Heart left ventricle (tissue), 13 donors: ENCODE measurements at regions not wholly inside any gene's neighbourhood (a gene's known extent, or its start where the extent isn't known, plus 50 kb on each side); places are given as distances from the start of the nearest gene placed in this dataset.
"Not testable (repeated sequence)": the region's sequence is repeated elsewhere in the genome, so short reads cannot be mapped to it uniquely, and the experiment has no call there.

Experiments
- CTCF ChIP-seq, 12 donors: fragments of 200-600 bp; sonication (generic) in 4 of 12; IDR thresholded peaks; one replicate each; pipeline versions ENCODE4 v1.5.0 to v1.8.0; 2018 to 2022; ENCODE audit warnings: antibody characterized with exemption in 12 of 12, mild to moderate bottlenecking in 5 of 12
- POLR2A ChIP-seq, 2 donors: fragments of 450-650 bp; IDR thresholded peaks; one replicate each; pipeline ENCODE4 v1.6.1; 2017; ENCODE audit warnings: antibody characterized with exemption in 2 of 2, mild to moderate bottlenecking in 2 of 2, moderate library complexity in 2 of 2
- donor health status: ischemic (EF 13 %, LVEDD 7.1; RV severe dilation, severe dysfunction).
- donor health status: DM: no; HTN: yes; CAD: no.
- donor health status: DM: no; HTN: no; CAD: no.
- donor health status: ischemic (EF 25% LVEDD 6.9; RV normal size, moderate dysfunction).
- donor health status: ischemic (EF 25% LVEDD 5.7; RV mildly dilated, moderate dysfunction).
- donor health status: ischemic (EF 35%, LVEDD 5.7; RV mildly dilated, moderate dysfunction).
- donor health status: nonischemic (EF 11% LVEDD 7.7; RV severe dilation, severe dysfunction).
- donor health status: DM: yes; HTN: yes; CAD: no.
- donor health status: PGD.
- donor health status: ischemic (EF 29% LVEDD 5.4; RV normal size, mild dysfunction).
- donor health status: nonischemic (EF 23%, LVEDD 6.1; RV moderate dilation, normal function).

- not testable (repeated sequence) for TF ChIP-seq CTCF, POLR2A (IDR thresholded peaks at IDR 0.05)
These were observed 58.9 kb upstream of the LPGAT1 start for GRCh38 chr1:211889307-211890090.
